NB4 (cell line): ENCODE measurements at regions not wholly inside any gene's neighbourhood (a gene's known extent, or its start where the extent isn't known, plus 50 kb on each side); places are given as distances from the start of the nearest gene placed in this dataset.

Source experiments
- MYC ChIP-seq: IDR thresholded peaks from 2 replicates; pipeline ENCODE4 v1.6.1; 2011; ENCODE audit warnings: low read depth, low read length
- POLR2A ChIP-seq: IDR thresholded peaks from 2 replicates; pipeline ENCODE4 v1.6.1; 2011; ENCODE audit warnings: mild to moderate bottlenecking; ENCODE audit not compliant: insufficient read length; ENCODE audit errors: extremely low read depth
- TF ChIP-seq, protein P1 (sequence below): IDR thresholded peaks from one replicate; pipeline ENCODE4 v1.5.1; 2012; ENCODE audit warnings: low read depth, low read length
- TF ChIP-seq, protein P2 (sequence below): IDR thresholded peaks from 2 replicates; pipeline ENCODE4 v1.6.1; 2011; ENCODE audit warnings: low read depth, low read length

DNA sequence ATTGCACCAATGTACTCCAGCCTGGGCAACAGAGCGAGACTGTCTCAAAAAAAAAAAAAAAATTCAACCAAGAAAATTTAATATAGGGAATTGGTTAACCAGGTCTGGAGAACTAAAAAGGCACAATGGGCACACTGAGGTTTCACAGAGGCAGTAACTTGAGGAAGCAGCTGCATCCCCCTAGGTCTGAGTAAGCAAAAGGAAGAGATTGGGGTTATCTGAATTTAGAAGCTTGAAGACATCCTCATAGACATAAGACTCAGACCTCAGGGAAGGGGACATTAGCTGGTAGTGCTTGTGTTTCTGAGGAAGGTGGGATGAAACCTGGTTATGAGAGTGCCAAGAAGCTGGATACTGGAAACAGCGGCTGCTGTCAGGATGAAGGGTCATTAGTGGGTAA, 50.1 kb upstream of the LEKR1 start:
- TF ChIP-seq, protein P1, sequence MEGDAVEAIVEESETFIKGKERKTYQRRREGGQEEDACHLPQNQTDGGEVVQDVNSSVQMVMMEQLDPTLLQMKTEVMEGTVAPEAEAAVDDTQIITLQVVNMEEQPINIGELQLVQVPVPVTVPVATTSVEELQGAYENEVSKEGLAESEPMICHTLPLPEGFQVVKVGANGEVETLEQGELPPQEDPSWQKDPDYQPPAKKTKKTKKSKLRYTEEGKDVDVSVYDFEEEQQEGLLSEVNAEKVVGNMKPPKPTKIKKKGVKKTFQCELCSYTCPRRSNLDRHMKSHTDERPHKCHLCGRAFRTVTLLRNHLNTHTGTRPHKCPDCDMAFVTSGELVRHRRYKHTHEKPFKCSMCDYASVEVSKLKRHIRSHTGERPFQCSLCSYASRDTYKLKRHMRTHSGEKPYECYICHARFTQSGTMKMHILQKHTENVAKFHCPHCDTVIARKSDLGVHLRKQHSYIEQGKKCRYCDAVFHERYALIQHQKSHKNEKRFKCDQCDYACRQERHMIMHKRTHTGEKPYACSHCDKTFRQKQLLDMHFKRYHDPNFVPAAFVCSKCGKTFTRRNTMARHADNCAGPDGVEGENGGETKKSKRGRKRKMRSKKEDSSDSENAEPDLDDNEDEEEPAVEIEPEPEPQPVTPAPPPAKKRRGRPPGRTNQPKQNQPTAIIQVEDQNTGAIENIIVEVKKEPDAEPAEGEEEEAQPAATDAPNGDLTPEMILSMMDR: no peak
- TF ChIP-seq POLR2A (no peak), MYC (no peak)
- TF ChIP-seq, protein P2, sequence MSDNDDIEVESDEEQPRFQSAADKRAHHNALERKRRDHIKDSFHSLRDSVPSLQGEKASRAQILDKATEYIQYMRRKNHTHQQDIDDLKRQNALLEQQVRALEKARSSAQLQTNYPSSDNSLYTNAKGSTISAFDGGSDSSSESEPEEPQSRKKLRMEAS: no peak
